K562 (cell line): ENCODE measurements at regions not wholly inside any gene's neighbourhood (a gene's known extent, or its start where the extent isn't known, plus 50 kb on each side); places are given as distances from the start of the nearest gene placed in this dataset.

Experiments
- ATAC-seq: fragments of 200-7000 bp; cut with Tn5 transposase; 3 replicates; pipeline ENCODE4 v1.9.1; 2020; ENCODE audit warnings: moderate library complexity
- BruUV-seq: library from RNA; stranded (reverse); fragments of 400-500 nt; replicated peaks from 2 replicates; lab custom pipeline; 2021; lab: Mats Ljungman, UMichigan
- CTCF ChIA-PET: fragments of 300-600 bp; formaldehyde crosslinking; extraction: SDS; loops from one replicate; lab custom pipeline; 2021; ENCODE audit warnings: low intra/inter-chr PET ratio; lab: Yijun Ruan, JAX
- POLR2A ChIA-PET: fragments of 300-600, 350-650 bp; sonication (Branson Sonifier 250); formaldehyde crosslinking; extraction: SDS; loops from one replicate; lab custom pipeline; 2021; ENCODE audit warnings: antibody characterized with exemption, inconsistent platforms; lab: Yijun Ruan, JAX
- DNase-seq, 4 experiments: peaks; one replicate each; pipeline versions ENCODE4 v3.0.0 to v3.0.0-alpha.2; 2011 to 2018; ENCODE audit warnings: low spot score in 3 of 4, mixed read lengths in 3 of 4; ENCODE audit errors: extremely low read depth in 1 of 4
- FAIRE-seq: peaks from 2 replicates; lab custom pipeline; 2011; peaks lifted over from hg19 to GRCh38; lab: Jason Lieb, UNC
- H2AFZ ChIP-seq: 2 replicates; pipeline ENCODE4 v1.6.0; 2011; ENCODE audit warnings: low read depth, low read length, control low read depth, inconsistent platforms
- H3K27ac ChIP-seq: fragments of 200-600 bp; 3 replicates; pipeline ENCODE4 v1.8.0; 2011; ENCODE audit warnings: low read depth, mild to moderate bottlenecking, control low read depth, inconsistent platforms, low read length, moderate library complexity, mixed read lengths; ENCODE audit errors: extremely low read depth
- H3K27me3 ChIP-seq, 2 experiments: fragments of 300-600 bp in 1 of 2; 2 replicates in 1 of 2; 3 replicates in 1 of 2; pipeline versions ENCODE4 v1.6.0 to v1.8.0; 2011; ENCODE audit warnings: inconsistent platforms in 2 of 2, low read length in 2 of 2, mild to moderate bottlenecking in 1 of 2, mixed read lengths in 1 of 2, moderate library complexity in 1 of 2; ENCODE audit not compliant: control insufficient read depth in 2 of 2, insufficient read depth in 2 of 2
- H3K36me3 ChIP-seq: fragments of 300-600 bp; 3 replicates; pipeline ENCODE4 v1.8.0; 2011; ENCODE audit warnings: mild to moderate bottlenecking, low read length, inconsistent platforms; ENCODE audit not compliant: control insufficient read depth, insufficient read depth
- H3K4me1 ChIP-seq, 2 experiments: fragments of 200-600 bp in 1 of 2; replicated peaks in 1 of 2; 2 replicates in 1 of 2; 3 replicates in 1 of 2; pipeline versions ENCODE4 v1.5.1 to v1.8.0; 2011; ENCODE audit warnings: inconsistent platforms in 2 of 2, low read length in 2 of 2, mild to moderate bottlenecking in 1 of 2, mixed read lengths in 1 of 2, moderate library complexity in 1 of 2; ENCODE audit not compliant: control insufficient read depth in 2 of 2, insufficient read depth in 2 of 2
- H3K4me2 ChIP-seq: 2 replicates; pipeline ENCODE4 v1.6.1; 2011; ENCODE audit warnings: low read length, control low read depth, inconsistent platforms, mixed read lengths; ENCODE audit not compliant: insufficient read depth
- H3K4me3 ChIP-seq: fragments of 200-600 bp; sonication (generic), shearing (Covaris generic); 2 replicates; pipeline ENCODE4 v1.5.1; 2016; ENCODE audit warnings: control low read depth, inconsistent platforms
- H3K79me2 ChIP-seq: fragments of 200-600 bp; 3 replicates; pipeline ENCODE4 v1.8.0; 2011; ENCODE audit warnings: low read length, inconsistent platforms; ENCODE audit not compliant: control insufficient read depth, insufficient read depth
- H3K9ac ChIP-seq, 2 experiments: 2 replicates each; pipeline versions ENCODE4 v1.6.0 to v1.6.1; 2011; ENCODE audit warnings: low read depth in 2 of 2, low read length in 2 of 2, control low read depth in 1 of 2, inconsistent platforms in 1 of 2, mild to moderate bottlenecking in 1 of 2, mixed read lengths in 1 of 2; ENCODE audit not compliant: insufficient read depth in 1 of 2
- H3K9me1 ChIP-seq: one replicate; pipeline ENCODE4 v1.6.0; 2011; ENCODE audit warnings: inconsistent platforms, mild to moderate bottlenecking, low read length, moderate library complexity; ENCODE audit not compliant: control insufficient read depth, insufficient read depth
- H3K9me3 ChIP-seq: replicated peaks from 2 replicates; pipeline ENCODE4 v1.5.1; 2011; ENCODE audit warnings: low read depth, low read length, inconsistent platforms; ENCODE audit not compliant: control insufficient read depth, insufficient read depth
- H4K20me1 ChIP-seq: replicated peaks from 2 replicates; pipeline ENCODE4 v1.6.1; 2011; ENCODE audit warnings: low read length, inconsistent platforms, mixed read lengths; ENCODE audit not compliant: control insufficient read depth, insufficient read depth
- CEBPB ChIP-seq: fragments of 450-650 bp; IDR thresholded peaks from 2 replicates; pipeline ENCODE4 v1.6.1; 2016; ENCODE audit warnings: missing genetic modification characterization, missing compliant biosample characterization
- FOXM1 ChIP-seq, 2 experiments: fragments of 450-650 bp in 1 of 2; sonication (generic) in 1 of 2; formaldehyde crosslinking in 1 of 2; IDR thresholded peaks; 2 replicates each; pipeline versions ENCODE4 v1.6.1 to v1.9.0; 2017 to 2022; ENCODE audit warnings: low read depth in 2 of 2, mild to moderate bottlenecking in 2 of 2, missing genetic modification reagents in 1 of 2, moderate library complexity in 1 of 2
- KDM1A ChIP-seq, 2 experiments: fragments of 450-650 bp; IDR thresholded peaks; 2 replicates each; pipeline ENCODE4 v1.6.1; 2016; ENCODE audit warnings: mild to moderate bottlenecking in 2 of 2
- TAL1 ChIP-seq: fragments of 450-650 bp; IDR thresholded peaks from 2 replicates; pipeline ENCODE4 v1.6.1; 2016; ENCODE audit warnings: mild to moderate bottlenecking
- ZBTB8A ChIP-seq: fragments of 450-650 bp; IDR thresholded peaks from 2 replicates; pipeline ENCODE4 v1.6.1; 2018; ENCODE audit warnings: mild to moderate bottlenecking, moderate library complexity; ENCODE audit not compliant: partially characterized antibody
- ZNF184 ChIP-seq: sonication (generic); formaldehyde crosslinking; IDR thresholded peaks from 2 replicates; pipeline ENCODE4 v1.5.0; 2020; ENCODE audit warnings: missing genetic modification reagents
- ZNF253 ChIP-seq: fragments of 250-450 bp; sonication (Bioruptor Pico); conservative IDR thresholded peaks from 2 replicates; pipeline ENCODE4 v1.6.1; 2021; ENCODE audit warnings: mild to moderate bottlenecking
- in situ Hi-C: fragments of 300-500 bp; cut with MboI; formaldehyde crosslinking; loops from 4 replicates; pipeline ENCODE4 v1.15.0; 2018; ENCODE audit warnings: inconsistent platforms, mixed read lengths
- intact Hi-C: fragments of 100-400 bp; cut with micrococcal nuclease; formaldehyde crosslinking; loops from 2 replicates; pipeline ENCODE4 v1.14.2; 2022
- TF ChIP-seq, protein P1 (sequence below): fragments of 250-450 bp; sonication (Bioruptor Pico); IDR thresholded peaks from 2 replicates; pipeline ENCODE4 v1.8.0; 2021; ENCODE audit warnings: borderline replicate concordance, mild to moderate bottlenecking, moderate library complexity; ENCODE audit not compliant: poor library complexity, severe bottlenecking
- TF ChIP-seq, protein P2 (sequence below), 2 experiments: fragments of 150-350 bp in 1 of 2; IDR thresholded peaks; 2 replicates each; pipeline ENCODE4 v1.6.1; 2012 to 2016; ENCODE audit warnings: low read depth in 2 of 2, low read length in 2 of 2, mild to moderate bottlenecking in 1 of 2, moderate library complexity in 1 of 2
- TF ChIP-seq, protein P3 (sequence below): sonication (generic); formaldehyde crosslinking; IDR thresholded peaks from 2 replicates; pipeline ENCODE4 v1.5.0; 2020; ENCODE audit warnings: missing genetic modification reagents
- TF ChIP-seq, protein P4 (sequence below): fragments of 250-450 bp; sonication (Bioruptor Pico); IDR thresholded peaks from 2 replicates; pipeline ENCODE4 v1.5.1; 2021; ENCODE audit warnings: mild to moderate bottlenecking

DNA sequence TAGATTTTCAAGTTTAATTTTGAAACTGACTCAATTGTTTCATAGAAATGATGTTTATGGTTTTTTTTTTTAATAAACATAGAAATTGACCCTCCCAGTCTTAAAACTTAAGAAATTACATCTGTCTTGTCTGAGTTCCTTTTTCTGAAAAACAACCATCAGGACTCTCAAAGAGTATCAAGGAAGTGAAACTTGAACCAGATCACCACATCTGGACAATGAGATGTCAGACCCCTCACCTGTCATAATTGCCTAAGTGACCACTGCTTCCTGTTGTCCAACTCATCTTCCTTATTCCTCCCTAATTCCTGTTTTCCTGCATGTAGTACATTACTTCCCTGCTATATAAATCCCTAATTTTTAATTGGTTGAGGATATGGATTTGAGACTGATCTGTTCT, 441.5 kb upstream of the ARHGEF26 start:
- in situ Hi-C loops (no loop called here), intact Hi-C loops (no loop called here)
- no TSS peak for BruUV-seq
- DNase-seq = no peak
- no peak overlapping the region for H3K4me3 ChIP-seq
- H3K79me2 ChIP-seq = no peaks in the 10 kb centered on the region
- no peaks in the 10 kb centered on the region for H3K36me3 ChIP-seq
- H3K9me3 ChIP-seq = no peaks in the 10 kb centered on the region
- no peaks in the 10 kb centered on the region for H3K27me3 ChIP-seq
- no peak overlapping the region for H2AFZ ChIP-seq
- no peak overlapping the region for H3K4me2 ChIP-seq
- ChIA-PET CTCF (no interaction called here), POLR2A (interaction anchor here (0.7 kb wide), 1 partner anchor 32 kb away, joined by 3 read pairs; no protein-coding TSS in a partner anchor)
- no peaks in the 10 kb centered on the region for H3K4me1 ChIP-seq
- no peak overlapping the region for H3K9ac ChIP-seq
- no peak for FAIRE-seq
- H4K20me1 ChIP-seq = no peaks in the 10 kb centered on the region
- no peak for ATAC-seq
- H3K27ac ChIP-seq = no peak overlapping the region
- H3K9me1 ChIP-seq = no peaks in the 10 kb centered on the region
- TF ChIP-seq, protein P1, sequence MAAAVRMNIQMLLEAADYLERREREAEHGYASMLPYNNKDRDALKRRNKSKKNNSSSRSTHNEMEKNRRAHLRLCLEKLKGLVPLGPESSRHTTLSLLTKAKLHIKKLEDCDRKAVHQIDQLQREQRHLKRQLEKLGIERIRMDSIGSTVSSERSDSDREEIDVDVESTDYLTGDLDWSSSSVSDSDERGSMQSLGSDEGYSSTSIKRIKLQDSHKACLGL (CRISPR knock-in tag) = no peak
- TF ChIP-seq, protein P2, sequence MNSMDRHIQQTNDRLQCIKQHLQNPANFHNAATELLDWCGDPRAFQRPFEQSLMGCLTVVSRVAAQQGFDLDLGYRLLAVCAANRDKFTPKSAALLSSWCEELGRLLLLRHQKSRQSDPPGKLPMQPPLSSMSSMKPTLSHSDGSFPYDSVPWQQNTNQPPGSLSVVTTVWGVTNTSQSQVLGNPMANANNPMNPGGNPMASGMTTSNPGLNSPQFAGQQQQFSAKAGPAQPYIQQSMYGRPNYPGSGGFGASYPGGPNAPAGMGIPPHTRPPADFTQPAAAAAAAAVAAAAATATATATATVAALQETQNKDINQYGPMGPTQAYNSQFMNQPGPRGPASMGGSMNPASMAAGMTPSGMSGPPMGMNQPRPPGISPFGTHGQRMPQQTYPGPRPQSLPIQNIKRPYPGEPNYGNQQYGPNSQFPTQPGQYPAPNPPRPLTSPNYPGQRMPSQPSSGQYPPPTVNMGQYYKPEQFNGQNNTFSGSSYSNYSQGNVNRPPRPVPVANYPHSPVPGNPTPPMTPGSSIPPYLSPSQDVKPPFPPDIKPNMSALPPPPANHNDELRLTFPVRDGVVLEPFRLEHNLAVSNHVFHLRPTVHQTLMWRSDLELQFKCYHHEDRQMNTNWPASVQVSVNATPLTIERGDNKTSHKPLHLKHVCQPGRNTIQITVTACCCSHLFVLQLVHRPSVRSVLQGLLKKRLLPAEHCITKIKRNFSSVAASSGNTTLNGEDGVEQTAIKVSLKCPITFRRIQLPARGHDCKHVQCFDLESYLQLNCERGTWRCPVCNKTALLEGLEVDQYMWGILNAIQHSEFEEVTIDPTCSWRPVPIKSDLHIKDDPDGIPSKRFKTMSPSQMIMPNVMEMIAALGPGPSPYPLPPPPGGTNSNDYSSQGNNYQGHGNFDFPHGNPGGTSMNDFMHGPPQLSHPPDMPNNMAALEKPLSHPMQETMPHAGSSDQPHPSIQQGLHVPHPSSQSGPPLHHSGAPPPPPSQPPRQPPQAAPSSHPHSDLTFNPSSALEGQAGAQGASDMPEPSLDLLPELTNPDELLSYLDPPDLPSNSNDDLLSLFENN (IDR thresholded peaks at IDR 0.05; ENCODE audit: low read depth in 2 of 2, low read length in 2 of 2) = no peak
- TF ChIP-seq, protein P3, sequence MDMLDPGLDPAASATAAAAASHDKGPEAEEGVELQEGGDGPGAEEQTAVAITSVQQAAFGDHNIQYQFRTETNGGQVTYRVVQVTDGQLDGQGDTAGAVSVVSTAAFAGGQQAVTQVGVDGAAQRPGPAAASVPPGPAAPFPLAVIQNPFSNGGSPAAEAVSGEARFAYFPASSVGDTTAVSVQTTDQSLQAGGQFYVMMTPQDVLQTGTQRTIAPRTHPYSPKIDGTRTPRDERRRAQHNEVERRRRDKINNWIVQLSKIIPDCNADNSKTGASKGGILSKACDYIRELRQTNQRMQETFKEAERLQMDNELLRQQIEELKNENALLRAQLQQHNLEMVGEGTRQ (CRISPR knock-in tag) = no peak
- TF ChIP-seq ZNF253 (CRISPR knock-in tag) = no peak
- TF ChIP-seq CEBPB (tag) = no peak
- no peak for TF ChIP-seq FOXM1 (IDR thresholded peaks at IDR 0.05; ENCODE audit: low read depth)
- TF ChIP-seq FOXM1 (CRISPR knock-in tag; IDR thresholded peaks at IDR 0.05; ENCODE audit: low read depth) = no peak
- no peak for TF ChIP-seq ZBTB8A
- TF ChIP-seq, protein P4, sequence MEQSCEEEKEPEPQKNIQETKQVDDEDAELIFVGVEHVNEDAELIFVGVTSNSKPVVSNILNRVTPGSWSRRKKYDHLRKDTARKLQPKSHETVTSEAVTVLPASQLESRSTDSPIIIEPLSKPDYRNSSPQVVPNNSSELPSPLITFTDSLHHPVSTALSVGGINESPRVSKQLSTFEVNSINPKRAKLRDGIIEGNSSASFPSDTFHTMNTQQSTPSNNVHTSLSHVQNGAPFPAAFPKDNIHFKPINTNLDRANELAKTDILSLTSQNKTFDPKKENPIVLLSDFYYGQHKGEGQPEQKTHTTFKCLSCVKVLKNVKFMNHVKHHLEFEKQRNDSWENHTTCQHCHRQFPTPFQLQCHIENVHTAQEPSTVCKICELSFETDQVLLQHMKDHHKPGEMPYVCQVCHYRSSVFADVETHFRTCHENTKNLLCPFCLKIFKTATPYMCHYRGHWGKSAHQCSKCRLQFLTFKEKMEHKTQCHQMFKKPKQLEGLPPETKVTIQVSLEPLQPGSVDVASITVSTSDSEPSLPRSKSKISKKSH (CRISPR knock-in tag) = no peak
- TF ChIP-seq KDM1A (IDR thresholded peaks at IDR 0.05) = no peak
- TF ChIP-seq TAL1 = no peak
- TF ChIP-seq ZNF184 (CRISPR knock-in tag) = no peak
